ENCODE measurements at regions not wholly inside any gene's neighbourhood (a gene's known extent, or its start where the extent isn't known, plus 50 kb on each side); places are given as distances from the start of the nearest gene placed in this dataset.

DNA sequence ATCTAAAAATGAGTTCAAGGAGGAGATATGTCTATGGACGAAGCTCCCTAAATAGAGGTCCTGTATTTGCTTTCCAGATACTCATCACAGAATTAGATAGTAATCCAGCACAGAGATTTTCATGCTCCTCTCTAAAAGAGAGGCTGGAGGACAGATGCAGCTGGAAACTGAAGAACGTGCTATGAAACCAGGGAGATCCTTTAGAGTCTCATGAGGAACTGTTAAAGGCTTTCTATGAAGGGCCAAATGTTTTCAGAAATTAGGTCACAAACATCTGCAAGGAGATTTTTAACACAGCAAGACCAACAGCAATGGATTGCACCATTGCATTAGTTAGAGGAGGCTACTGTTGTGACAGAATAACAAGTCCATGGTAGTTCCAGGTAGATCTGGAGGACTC is 95.6 kb upstream of the ARHGAP20 start:
- TF ChIP-seq, protein P1, sequence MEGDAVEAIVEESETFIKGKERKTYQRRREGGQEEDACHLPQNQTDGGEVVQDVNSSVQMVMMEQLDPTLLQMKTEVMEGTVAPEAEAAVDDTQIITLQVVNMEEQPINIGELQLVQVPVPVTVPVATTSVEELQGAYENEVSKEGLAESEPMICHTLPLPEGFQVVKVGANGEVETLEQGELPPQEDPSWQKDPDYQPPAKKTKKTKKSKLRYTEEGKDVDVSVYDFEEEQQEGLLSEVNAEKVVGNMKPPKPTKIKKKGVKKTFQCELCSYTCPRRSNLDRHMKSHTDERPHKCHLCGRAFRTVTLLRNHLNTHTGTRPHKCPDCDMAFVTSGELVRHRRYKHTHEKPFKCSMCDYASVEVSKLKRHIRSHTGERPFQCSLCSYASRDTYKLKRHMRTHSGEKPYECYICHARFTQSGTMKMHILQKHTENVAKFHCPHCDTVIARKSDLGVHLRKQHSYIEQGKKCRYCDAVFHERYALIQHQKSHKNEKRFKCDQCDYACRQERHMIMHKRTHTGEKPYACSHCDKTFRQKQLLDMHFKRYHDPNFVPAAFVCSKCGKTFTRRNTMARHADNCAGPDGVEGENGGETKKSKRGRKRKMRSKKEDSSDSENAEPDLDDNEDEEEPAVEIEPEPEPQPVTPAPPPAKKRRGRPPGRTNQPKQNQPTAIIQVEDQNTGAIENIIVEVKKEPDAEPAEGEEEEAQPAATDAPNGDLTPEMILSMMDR (IDR thresholded peaks at IDR 0.05), result no peak
- no peak for TF ChIP-seq POLR2A (IDR thresholded peaks at IDR 0.05)

Data from lower leg skin (tissue), 3 donors.